ENCODE measurements at regions not wholly inside any gene's neighbourhood (a gene's known extent, or its start where the extent isn't known, plus 50 kb on each side); places are given as distances from the start of the nearest gene placed in this dataset.

GRCh38 chr6:140353536-140353935 is 979.1 kb upstream of the CITED2 start:
- TF ChIP-seq, protein P1, sequence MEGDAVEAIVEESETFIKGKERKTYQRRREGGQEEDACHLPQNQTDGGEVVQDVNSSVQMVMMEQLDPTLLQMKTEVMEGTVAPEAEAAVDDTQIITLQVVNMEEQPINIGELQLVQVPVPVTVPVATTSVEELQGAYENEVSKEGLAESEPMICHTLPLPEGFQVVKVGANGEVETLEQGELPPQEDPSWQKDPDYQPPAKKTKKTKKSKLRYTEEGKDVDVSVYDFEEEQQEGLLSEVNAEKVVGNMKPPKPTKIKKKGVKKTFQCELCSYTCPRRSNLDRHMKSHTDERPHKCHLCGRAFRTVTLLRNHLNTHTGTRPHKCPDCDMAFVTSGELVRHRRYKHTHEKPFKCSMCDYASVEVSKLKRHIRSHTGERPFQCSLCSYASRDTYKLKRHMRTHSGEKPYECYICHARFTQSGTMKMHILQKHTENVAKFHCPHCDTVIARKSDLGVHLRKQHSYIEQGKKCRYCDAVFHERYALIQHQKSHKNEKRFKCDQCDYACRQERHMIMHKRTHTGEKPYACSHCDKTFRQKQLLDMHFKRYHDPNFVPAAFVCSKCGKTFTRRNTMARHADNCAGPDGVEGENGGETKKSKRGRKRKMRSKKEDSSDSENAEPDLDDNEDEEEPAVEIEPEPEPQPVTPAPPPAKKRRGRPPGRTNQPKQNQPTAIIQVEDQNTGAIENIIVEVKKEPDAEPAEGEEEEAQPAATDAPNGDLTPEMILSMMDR (conservative IDR thresholded peaks at IDR 0.05; ENCODE audit: low read depth, low read length), result no peak
- TF ChIP-seq EZH2 (IDR thresholded peaks at IDR 0.05; ENCODE audit: borderline replicate concordance, low read depth, low read length, poor library complexity, severe bottlenecking), result no peak

Data from A673 (cell line).